ENCODE measurements at regions not wholly inside any gene's neighbourhood (a gene's known extent, or its start where the extent isn't known, plus 50 kb on each side); places are given as distances from the start of the nearest gene placed in this dataset.

GRCh38 chr1:163813251-163813650, 491.5 kb downstream of the NUF2 start:
- TF ChIP-seq CTCF (IDR thresholded peaks at IDR 0.05) (no peak), POLR2A (IDR thresholded peaks at IDR 0.05; ENCODE audit: low read depth) (no peak)
